Adrenal gland (tissue), 5 donors: ENCODE measurements at regions not wholly inside any gene's neighbourhood (a gene's known extent, or its start where the extent isn't known, plus 50 kb on each side); places are given as distances from the start of the nearest gene placed in this dataset.

ENCODE experiments used
- CTCF ChIP-seq, 6 experiments: fragments of 450-650 bp in 4 of 6; fragments of 200-600 bp in 2 of 6; sonication (generic) in 1 of 6; IDR thresholded peaks; 1 replicate in 5 of 6; 2 replicates in 1 of 6; pipeline versions ENCODE4 v1.5.1 to v1.8.0; 2016 to 2021; ENCODE audit warnings: antibody characterized with exemption in 6 of 6, mild to moderate bottlenecking in 2 of 6, moderate library complexity in 1 of 6
- POLR2A ChIP-seq, 2 donors: fragments of 450-650 bp; IDR thresholded peaks; one replicate each; pipeline ENCODE4 v1.6.1; 2017; ENCODE audit warnings: antibody characterized with exemption in 2 of 2, mild to moderate bottlenecking in 2 of 2, moderate library complexity in 1 of 2
- donor health status: DM: no; HTN: no; CAD: no.

- TF ChIP-seq CTCF (IDR thresholded peaks at IDR 0.05) (no peak), POLR2A (IDR thresholded peaks at IDR 0.05) (no peak)
Observed at GRCh38 chr12:65682112-65682511, 142.2 kb upstream of the HMGA2 start.
